ENCODE measurements at regions not wholly inside any gene's neighbourhood (a gene's known extent, or its start where the extent isn't known, plus 50 kb on each side); places are given as distances from the start of the nearest gene placed in this dataset.

- TF ChIP-seq ATF2 (tag by site-specific recombination; IDR thresholded peaks at IDR 0.05; ENCODE audit: low read depth) (no peak), ZSCAN30 (tag by site-specific recombination; IDR thresholded peaks at IDR 0.05) (no peak), ZNF350 (tag by site-specific recombination; IDR thresholded peaks at IDR 0.05) (no peak)
These were observed 133.7 kb upstream of the POU1F1 start (continued) for GRCh38 chr3:87410110-87410509.

GRCh38 chr3:87398168-87398801 is 121.9 kb upstream of the POU1F1 start:
- Histone ChIP-seq H3K27ac (ENCODE audit: extremely low read depth, low read depth, low read length) (no peak overlapping the region), H3K9me3 (ENCODE audit: control insufficient read depth, insufficient read depth, low read depth, low read length) (no peaks in the 10 kb centered on the region), H3K4me3 (ENCODE audit: low read depth, low read length) (no peak overlapping the region), H3K4me1 (ENCODE audit: control insufficient read depth, insufficient read depth, low read length) (no peaks in the 10 kb centered on the region), H3K36me3 (ENCODE audit: control insufficient read depth in 2 of 2, insufficient read depth in 1 of 2, low read length in 2 of 2) (no peaks in the 10 kb centered on the region)
- TF ChIP-seq KLF7 (tag by site-specific recombination; IDR thresholded peaks at IDR 0.05; ENCODE audit: borderline replicate concordance) (no peak), ZNF10 (tag by site-specific recombination; IDR thresholded peaks at IDR 0.05) (no peak), TRIM28 (IDR thresholded peaks at IDR 0.05; ENCODE audit: borderline replicate concordance, low read length) (no peak), ZNF16 (tag by site-specific recombination; IDR thresholded peaks at IDR 0.05; ENCODE audit: low read depth) (no peak), ZNF544 (tag by site-specific recombination; IDR thresholded peaks at IDR 0.05) (no peak), ZNF555 (tag by site-specific recombination; conservative IDR thresholded peaks at IDR 0.05) (no peak), ZNF112 (tag by site-specific recombination; IDR thresholded peaks at IDR 0.05) (no peak), ZNF629 (tag by site-specific recombination; IDR thresholded peaks at IDR 0.05) (no peak), BCL11A (tag by site-specific recombination; IDR thresholded peaks at IDR 0.05; ENCODE audit: low read depth) (no peak), KLF17 (tag by site-specific recombination; IDR thresholded peaks at IDR 0.05) (no peak), ZNF248 (tag by site-specific recombination; IDR thresholded peaks at IDR 0.05) (no peak), ZNF529 (tag by site-specific recombination; IDR thresholded peaks at IDR 0.05; ENCODE audit: insufficient replicate concordance) (no peak), ZNF132 (tag by site-specific recombination; IDR thresholded peaks at IDR 0.05; ENCODE audit: borderline replicate concordance) (no peak), SP2 (tag by site-specific recombination; IDR thresholded peaks at IDR 0.05) (no peak)
- ChIA-PET POLR2A (no interaction called here), CTCF (no interaction called here)

- Histone ChIP-seq H3K4me1 (ENCODE audit: control insufficient read depth, insufficient read depth, low read length) (no peaks in the 10 kb centered on the region), H3K36me3 (ENCODE audit: control insufficient read depth in 2 of 2, insufficient read depth in 1 of 2, low read length in 2 of 2) (no peaks in the 10 kb centered on the region), H3K27ac (ENCODE audit: extremely low read depth, low read depth, low read length) (no peak overlapping the region), H3K9me3 (ENCODE audit: control insufficient read depth, insufficient read depth, low read depth, low read length) (no peaks in the 10 kb centered on the region), H3K4me3 (ENCODE audit: low read depth, low read length) (no peak overlapping the region)
- ChIA-PET POLR2A (no interaction called here), CTCF (no interaction called here)
- TF ChIP-seq ZNF624 (tag by site-specific recombination; IDR thresholded peaks at IDR 0.05) = no peak
- no peak for TF ChIP-seq TRIM28 (IDR thresholded peaks at IDR 0.05; ENCODE audit: borderline replicate concordance, low read length)
- TF ChIP-seq ZNF184 (tag by site-specific recombination; IDR thresholded peaks at IDR 0.05) = no peak
- TF ChIP-seq HOXA7 (CRISPR knock-in tag; IDR thresholded peaks at IDR 0.05; ENCODE audit: borderline replicate concordance) = no peak
- TF ChIP-seq SCRT2 (tag by site-specific recombination; IDR thresholded peaks at IDR 0.05) = no peak
- TF ChIP-seq HOXC10 (CRISPR knock-in tag; IDR thresholded peaks at IDR 0.05) = no peak
- no peak for TF ChIP-seq ZNF148 (tag by site-specific recombination; IDR thresholded peaks at IDR 0.05; ENCODE audit: borderline replicate concordance)
- TF ChIP-seq ZNF830 (tag by site-specific recombination; IDR thresholded peaks at IDR 0.05; ENCODE audit: low read depth) = no peak
- TF ChIP-seq ZNF677 (tag by site-specific recombination; IDR thresholded peaks at IDR 0.05) = no peak
- no peak for TF ChIP-seq ZNF248 (tag by site-specific recombination; IDR thresholded peaks at IDR 0.05)
- no peak for TF ChIP-seq INSM2 (tag by site-specific recombination; IDR thresholded peaks at IDR 0.05)
- TF ChIP-seq ZNF398 (tag by site-specific recombination; IDR thresholded peaks at IDR 0.05) = no peak
These were observed 120.8 kb upstream of the POU1F1 start for GRCh38 chr3:87397211-87397610.

All from HEK293 (cell line).